GM13977 (cell line): ENCODE measurements at regions not wholly inside any gene's neighbourhood (a gene's known extent, or its start where the extent isn't known, plus 50 kb on each side); places are given as distances from the start of the nearest gene placed in this dataset.

Experiments
- DNase-seq: peaks from one replicate; pipeline ENCODE4 v3.0.0; 2012; ENCODE audit warnings: low spot score
- in situ Hi-C: fragments of 300-500 bp; cut with MboI; formaldehyde crosslinking; loops from one replicate; pipeline ENCODE4 v1.12.0; 2022; ENCODE audit warnings: low sequenced_read_pairs, low pct_unique_long_range_greater_than_20kb, mixed read lengths, inconsistent platforms; ENCODE audit not compliant: unreplicated experiment
- TF ChIP-seq, protein P1 (sequence below): IDR thresholded peaks from 2 replicates; pipeline ENCODE4 v1.5.1; 2012; ENCODE audit warnings: mild to moderate bottlenecking, control low read depth; ENCODE audit not compliant: insufficient read depth; ENCODE audit errors: extremely low read depth, missing control alignments

DNA sequence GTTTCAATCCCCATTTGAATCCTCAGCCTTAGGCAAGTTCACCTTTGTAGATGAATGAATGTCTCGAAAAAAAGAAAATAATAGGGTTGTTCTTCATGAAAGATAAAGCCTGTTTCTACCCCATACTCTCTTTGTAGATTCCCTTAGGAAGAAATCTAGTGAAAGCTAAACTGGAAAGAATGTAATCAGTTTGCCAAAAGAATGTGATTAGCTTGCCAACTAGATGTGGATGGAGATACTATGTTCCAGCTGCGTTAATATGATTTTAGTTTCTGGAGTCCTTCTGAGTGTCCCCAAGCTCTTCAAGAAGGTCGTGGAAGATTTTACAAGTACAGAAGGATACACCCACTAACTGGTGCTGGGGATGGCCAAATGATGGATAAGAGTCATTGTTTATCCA, 162.3 kb upstream of the EDNRA start:
- in situ Hi-C loops, result no loop called here
- DNase-seq, result no peak
- TF ChIP-seq, protein P1, sequence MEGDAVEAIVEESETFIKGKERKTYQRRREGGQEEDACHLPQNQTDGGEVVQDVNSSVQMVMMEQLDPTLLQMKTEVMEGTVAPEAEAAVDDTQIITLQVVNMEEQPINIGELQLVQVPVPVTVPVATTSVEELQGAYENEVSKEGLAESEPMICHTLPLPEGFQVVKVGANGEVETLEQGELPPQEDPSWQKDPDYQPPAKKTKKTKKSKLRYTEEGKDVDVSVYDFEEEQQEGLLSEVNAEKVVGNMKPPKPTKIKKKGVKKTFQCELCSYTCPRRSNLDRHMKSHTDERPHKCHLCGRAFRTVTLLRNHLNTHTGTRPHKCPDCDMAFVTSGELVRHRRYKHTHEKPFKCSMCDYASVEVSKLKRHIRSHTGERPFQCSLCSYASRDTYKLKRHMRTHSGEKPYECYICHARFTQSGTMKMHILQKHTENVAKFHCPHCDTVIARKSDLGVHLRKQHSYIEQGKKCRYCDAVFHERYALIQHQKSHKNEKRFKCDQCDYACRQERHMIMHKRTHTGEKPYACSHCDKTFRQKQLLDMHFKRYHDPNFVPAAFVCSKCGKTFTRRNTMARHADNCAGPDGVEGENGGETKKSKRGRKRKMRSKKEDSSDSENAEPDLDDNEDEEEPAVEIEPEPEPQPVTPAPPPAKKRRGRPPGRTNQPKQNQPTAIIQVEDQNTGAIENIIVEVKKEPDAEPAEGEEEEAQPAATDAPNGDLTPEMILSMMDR, result no peak

DNA sequence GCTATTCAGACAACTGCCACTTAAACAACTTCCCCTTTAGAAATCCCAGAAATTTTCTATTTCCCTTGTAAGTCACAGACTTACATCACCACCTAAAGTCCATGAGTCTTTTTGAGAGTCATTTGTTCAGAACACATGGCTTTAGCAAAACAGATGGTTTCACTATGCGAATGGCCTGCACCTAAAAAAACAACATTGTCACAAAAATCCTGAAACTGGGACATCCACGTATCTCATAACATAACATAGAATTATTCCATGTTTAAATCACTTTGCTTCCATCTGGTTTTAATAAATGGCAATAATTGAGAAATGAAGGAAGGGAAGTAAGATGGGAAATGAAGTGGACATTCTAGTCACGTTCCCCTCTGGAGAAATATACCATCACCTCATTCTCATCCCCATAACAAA, 155.3 kb upstream of the EDNRA start:
- in situ Hi-C loops, result no loop called here
- DNase-seq, result no peak
- TF ChIP-seq, protein P1, result no peak

DNA sequence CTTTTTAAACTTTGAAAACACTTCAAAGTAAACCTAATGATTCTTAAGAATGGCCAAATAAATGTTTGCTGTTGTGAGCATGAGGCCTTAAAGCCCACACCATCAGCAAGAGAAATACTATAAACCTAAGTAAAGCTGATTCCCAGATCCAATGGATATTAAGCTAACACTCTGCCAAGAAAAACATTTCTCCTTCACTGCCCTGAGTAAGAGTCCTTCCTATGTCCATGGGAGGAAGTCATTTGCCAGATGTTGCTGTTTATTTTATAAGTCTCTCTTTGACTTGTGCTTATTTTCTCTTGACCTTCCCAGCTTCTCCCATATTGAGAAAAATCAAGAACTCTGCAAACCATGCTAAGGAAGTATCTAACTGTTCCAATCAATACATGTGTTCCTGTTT, 154.3 kb upstream of the EDNRA start:
- in situ Hi-C loops, result no loop called here
- TF ChIP-seq, protein P1, result no peak
- DNase-seq, result no peak

DNA sequence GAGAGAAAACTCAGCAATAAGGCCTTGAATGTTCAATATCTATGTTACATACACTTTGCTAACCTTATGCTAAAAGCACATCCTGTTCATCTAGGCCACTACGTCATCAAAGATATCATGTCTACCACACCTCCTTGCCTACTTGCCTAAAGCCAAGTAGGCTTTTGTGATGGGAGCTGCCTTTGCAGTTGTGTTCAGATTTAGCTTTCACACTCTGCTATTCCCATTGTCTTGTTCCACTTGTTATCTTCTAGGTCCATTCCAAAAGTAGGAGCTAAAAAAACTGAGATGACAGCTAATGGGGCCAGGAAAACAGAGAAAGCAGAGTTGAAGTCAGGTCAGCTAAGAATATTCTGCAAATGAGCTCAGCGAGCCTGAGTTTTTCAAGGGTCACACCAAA, 153.6 kb upstream of the EDNRA start:
- in situ Hi-C loops, result no loop called here
- TF ChIP-seq, protein P1, result no peak
- DNase-seq, result no peak

DNA sequence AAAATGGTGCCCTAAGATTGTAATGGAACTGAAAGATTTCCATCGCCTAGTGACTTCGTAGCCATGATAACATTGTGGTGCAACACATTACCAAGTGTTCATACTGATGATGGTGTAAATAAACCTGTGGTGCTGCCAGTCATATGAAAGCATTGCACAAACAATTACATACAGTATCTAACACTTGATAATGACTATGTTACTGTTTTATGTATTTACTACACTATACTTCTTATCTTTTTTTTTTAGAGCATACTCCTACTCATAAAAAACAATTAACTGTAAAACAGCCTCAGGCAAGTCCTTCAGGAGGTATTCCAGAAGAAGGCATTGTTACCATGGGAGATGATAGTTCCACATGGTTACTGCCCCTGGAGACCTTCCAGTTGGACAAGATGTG, 152.7 kb upstream of the EDNRA start:
- in situ Hi-C loops, result no loop called here
- TF ChIP-seq, protein P1, result no peak
- no peak for DNase-seq

DNA sequence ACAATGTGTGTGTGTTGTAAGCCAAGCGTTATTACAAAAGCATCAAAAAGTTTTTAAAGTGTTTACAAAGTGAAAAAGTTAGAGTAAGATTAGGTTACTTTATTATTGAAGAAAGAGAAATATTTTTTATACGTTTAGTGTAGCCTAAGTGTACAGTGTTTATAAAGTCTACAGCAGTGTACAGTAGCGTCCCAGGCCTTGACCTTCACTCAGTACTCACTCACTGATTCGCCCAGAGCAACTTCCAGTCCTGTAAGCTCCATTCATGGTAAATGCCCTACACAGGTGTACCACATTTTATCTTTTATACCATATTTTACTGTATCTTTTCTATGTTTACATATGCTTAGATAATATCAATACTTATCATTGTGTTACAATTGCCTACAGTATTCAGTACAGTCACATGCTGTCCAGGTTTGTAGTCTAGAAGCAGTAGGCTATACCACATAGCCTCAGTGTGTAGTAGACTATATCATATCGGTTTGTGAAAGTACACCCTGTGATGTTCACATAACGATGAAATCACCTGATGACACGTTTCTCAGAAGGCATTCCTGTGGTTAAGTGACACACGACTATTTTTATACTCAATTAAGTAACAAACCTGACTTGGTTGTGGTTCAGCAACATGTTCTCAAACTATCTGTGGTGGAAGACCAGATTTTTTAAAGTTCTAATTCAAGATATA, 152.0 kb upstream of the EDNRA start:
- TF ChIP-seq, protein P1, result no peak
- in situ Hi-C loops, result no loop called here

DNA sequence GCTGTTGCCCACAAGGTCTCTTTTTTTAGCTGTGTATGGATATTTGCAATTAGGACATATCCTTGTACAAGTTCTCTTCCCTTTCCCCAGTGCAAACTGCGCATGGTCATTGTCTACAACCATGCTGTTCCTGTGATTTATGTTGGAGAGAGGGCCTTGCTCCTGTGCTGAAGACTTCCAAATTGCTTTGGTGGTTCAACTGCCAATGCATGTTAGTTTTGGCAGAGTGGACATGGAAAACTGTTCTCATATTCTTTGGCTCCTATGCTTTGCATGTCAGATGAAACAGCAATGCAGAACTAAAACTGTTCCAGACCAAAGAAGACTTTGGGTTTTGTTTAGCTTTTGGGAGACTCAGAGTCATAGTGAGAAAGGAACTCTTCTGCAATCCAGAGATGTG, 148.8 kb upstream of the EDNRA start:
- TF ChIP-seq, protein P1, result no peak
- in situ Hi-C loops, result no loop called here
- no peak for DNase-seq

More for the DNA sequence above, 152.0 kb upstream of the EDNRA start:
- DNase-seq, result no peak
